HG03457 (cell line): ENCODE measurements at regions not wholly inside any gene's neighbourhood (a gene's known extent, or its start where the extent isn't known, plus 50 kb on each side); places are given as distances from the start of the nearest gene placed in this dataset.

Experiments
- ATAC-seq: cut with Tn5 transposase; IDR thresholded peaks from one replicate; pipeline ENCODE4 v1.9.1; 2021; ENCODE audit warnings: moderate number of reproducible peaks; ENCODE audit not compliant: unreplicated experiment

DNA sequence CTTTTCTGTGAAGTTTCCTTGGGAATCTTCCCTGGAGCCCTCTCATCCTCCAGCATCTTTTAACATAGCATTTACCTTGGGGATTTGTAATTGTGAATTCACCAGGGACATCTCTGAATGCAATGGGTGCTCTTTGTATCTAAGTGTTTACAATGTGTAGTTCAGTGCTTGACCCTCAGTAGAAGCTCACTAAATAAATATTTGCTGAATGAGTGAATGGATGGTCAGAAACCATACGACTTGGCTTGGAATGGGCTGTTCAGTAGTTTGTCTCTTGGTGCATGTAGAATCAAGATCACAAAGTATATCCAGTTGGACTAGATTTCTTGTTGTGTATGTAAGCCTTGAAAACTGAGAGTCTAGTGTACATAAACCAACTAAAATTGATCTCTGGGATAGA is 81.8 kb upstream of the MEF2C start:
- ATAC-seq = no peak

DNA sequence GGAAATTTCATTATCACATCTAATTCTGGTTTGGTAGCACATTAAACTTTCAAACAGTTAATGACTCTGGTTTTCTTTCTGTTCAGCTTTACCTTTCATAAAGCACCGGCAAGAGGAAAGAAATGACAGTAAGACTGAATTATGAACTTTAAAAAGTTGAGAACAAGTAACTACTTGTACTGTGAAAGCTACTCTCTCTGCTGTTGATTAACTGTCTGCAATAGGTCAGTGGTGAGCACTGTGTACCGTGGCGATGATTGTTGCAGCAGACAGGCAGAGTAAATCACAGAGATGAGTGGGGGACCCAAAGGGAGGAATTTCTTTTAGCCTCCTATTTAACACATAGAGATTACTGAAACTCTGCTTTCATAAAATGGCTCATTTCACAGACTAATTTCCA is 74.0 kb upstream of the MEF2C start:
- ATAC-seq = no peak

DNA sequence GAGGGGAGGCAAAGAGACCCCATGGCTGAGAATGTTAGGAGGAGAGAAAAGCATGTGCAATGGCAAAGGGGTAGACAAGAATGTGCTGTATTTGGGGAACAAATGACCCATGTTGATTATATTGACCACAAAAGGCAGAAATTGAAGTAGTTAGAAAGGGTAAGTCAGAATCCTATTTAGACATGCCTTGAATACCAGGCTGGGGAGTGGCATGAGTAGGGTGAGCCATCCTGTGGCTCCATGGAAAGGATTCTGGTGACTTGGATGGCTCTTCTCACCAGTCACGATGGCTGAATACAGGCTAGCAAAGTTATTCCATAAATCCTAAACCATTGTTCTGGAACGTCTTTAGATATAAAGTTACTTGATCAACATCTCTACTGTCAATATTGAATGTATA is 73.4 kb upstream of the MEF2C start:
- no peak for ATAC-seq

DNA sequence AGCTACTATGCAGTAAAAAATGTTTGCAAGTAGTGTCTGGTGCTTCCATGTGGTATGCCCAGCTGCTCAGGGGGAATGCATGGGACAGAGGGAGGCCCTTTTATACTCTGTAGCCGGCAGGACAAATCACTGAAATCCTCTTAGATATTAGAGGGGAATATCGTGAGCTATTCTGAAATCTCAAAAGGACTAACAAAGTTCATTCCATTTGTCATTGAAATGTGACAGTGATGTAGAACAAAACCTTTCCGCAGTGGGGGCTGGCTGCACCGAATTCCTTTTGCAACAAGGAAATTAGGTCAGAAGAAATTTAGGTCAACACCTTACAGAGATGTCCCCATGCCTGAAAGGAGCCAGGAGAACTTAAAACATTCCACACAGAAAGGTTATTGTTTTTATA is 72.4 kb upstream of the MEF2C start:
- ATAC-seq = no peak

DNA sequence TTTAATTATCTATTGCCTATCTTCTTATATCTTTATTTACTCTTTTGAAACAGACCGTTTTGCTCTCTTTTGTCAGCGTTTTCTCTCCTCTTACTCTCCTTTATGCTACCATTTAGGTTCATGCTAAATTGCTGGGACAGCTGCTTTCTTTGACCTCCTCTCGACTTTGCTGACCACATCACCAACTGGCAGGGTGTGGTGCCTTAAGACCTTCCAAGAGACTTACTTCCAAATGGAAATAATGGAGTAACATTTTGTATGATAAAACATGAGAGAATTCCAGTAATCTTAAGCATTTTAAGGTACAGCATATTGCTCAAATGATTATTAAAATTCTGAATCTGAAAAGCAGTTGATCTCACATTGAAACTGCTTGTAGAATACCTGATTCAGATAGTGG is 71.5 kb upstream of the MEF2C start:
- no peak for ATAC-seq

DNA sequence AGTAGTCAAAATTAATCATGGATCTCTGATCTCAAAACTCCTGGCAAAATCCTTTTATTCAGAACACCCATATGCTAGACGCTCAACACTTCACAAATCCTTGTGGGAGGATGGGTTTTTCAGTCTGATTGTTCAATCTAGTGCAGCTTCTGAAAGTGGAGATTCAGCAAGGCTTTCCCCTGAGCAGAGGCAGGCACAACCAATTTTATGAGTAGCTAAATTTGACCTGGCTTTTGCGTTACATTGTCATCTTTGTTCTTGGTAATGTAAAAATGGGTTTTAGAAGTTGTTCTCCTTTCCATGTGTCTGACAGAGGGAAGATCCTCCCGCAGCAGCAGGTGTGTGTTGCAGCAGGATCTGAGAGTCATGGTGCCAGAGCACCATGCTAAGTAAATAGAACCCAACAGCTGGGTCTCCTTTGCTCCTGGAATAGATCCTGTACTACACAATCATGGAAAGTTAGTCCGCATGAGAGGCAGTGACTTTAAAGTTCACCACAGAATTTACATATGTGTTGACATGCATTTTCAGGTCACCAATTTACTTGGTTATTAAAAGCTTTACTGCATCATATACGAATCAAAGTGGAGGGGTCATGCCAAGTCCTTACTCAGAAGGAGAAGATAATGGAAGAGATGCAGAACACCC is 70.1 kb upstream of the MEF2C start:
- no peak for ATAC-seq

DNA sequence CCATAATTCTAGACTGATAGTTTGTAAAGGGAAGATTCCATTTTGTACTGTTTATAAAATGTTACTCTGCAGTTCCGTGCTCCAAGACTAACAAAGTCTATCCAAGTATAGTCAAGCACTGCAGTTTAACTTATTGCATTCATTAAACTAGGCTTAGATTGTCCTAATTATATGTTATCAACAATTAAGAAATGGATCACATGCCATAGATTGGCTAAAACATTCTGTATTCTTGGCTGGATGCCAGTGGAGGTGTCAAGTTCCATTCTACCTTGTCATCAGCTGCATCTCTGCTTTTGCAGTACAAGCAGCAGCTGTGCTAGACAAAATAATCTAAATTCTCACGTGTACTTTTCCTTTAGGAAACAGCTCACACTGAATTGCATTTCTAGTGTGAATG is 69.4 kb upstream of the MEF2C start:
- no peak for ATAC-seq

DNA sequence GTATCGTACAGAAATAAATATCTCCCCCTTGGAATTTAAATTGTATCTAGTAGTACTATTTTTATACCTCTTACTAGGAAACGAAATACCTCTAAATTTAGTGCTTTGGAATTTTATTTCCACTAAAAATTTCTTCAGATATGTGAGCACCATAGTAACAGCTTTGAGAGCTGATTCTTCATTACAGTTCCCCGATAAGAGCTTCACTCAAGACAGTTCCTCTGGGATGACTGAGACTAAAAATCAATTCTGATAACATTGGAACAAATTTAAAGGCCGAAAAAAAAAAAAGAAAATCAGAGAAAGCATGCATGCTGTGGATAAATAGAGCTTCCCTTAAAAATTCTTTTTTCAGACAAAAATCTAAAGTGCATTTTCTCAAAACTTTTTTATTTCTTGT is 68.5 kb upstream of the MEF2C start:
- no peak for ATAC-seq

DNA sequence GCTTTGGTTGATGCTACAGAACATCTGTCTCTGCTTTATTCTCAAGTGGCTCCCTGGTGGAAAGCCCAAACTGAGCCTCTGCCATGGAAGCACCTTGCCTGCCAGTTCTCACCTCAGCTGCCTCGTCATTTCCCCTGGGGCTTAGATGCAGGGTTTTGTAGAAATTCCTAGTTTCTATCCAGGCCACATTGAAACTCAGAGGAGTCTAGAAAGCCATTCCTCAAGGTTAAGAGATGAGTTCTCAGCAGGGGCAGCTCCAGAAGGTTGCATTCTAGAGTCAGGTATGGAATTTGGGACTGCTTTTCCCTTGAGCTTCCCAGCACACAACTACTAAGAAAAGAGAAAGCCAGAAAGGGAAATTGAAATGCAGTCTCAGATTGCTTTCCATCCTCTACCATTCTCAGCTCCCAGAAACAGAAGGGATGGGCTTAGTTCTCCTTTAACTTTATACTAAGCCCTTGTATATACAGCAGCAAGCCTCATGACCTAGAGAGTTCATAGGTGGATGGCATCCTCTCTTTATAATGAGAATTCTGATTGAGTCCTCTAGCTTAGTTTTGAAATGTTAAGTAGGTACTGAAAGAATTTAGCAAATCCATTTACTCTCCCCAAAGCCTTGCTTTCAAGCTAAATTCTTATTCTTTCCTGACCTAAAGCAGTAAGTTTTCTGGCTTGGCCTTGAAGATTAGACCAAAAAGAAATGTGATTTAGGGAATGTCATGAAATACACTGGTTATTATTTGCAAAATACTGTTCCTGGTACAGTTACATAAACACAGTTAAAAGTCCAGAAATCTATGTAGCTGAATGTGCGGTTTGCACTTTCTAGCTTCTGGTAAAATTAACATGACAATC is 66.0 kb upstream of the MEF2C start:
- ATAC-seq = no peak

DNA sequence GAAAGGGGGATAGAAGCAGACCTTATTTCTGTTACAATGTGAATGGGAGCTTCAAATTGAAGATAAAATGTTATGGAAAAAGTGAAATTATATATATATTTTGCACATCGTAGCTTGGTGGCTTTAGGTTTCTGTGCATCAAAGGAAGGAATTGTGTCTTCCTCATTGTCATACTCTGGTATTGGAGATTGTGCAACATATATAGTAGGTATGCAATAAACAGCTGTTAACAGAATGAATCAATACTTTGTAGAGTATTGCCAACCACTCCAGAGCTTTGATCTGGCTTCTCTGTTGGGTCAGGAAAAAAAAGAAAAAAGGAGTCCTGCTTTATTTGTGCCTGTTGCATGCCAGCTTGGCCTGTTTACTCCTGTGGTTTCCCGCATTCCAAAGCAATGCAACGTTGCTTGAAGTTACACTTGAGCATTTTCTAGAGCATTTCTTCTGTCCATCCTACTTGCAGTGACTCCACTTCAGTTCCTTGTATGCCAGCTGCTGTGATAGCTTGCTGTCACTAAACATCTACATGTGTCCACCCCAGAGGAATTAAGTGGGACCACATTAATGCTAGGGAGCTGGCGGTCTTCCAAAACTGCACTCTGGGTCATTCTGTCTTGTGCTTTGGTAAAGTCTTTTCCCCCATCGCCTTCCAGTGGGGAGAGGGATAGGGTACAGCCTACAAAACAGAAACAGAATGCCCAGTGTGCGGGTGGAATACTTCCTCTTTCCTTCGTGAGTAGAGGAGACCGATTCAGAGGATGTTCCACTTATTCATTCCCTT is 62.0 kb upstream of the MEF2C start:
- no peak for ATAC-seq

DNA sequence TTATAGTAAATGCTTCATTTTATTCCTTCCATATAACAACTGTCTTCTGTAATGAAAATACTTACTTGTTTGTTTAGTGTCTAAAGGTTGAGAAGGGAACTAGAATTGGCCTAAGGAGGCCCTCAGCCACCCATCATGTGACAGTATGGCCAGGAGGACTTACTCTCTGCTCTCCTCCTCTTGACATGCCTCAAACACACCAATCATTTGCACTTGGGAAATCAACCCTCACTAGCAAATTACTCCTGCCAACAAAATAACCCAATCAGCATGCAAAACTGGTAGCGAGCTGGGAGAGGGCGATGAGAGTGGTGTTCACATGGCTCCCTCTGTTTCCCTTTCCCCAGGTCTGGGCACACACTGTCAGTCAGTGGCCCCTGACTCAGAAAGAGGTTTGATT is 58.6 kb upstream of the MEF2C start:
- ATAC-seq = no peak

DNA sequence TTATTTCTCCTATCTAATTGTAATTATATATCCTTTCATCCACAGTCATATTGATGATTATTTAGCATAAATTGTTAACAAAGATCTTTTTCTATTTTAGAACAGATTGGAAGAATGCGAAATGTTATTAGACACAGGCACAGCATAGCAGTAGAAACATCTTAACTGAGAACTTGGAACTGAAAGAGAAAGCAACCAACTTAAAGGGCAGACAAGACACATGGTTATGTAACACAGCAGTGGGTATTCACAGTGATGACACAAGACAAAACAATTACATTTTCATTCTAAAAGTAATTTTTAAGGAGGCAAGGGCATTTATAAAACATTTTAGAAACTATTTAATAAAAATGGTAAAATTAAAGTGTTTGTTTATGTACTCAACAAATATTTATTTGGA is 57.7 kb upstream of the MEF2C start:
- ATAC-seq = no peak

DNA sequence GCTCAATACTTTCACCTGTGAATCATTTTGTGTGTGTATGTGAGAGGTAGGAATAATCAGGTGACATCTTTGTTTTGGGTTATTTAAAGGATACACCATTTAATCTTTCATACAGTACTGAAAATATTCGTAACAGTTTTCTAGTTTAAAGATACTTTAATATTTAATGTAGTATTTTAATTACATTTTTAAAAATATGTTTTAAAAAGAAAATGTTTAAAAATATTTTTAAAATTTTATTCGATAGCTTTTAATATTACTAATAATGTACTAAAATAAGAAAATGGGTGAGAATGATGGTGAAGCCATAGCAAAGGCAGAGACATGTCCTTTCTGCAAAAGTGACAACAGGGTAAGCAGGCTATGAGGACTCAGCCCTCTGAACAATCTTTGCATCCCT is 56.3 kb upstream of the MEF2C start:
- ATAC-seq = no peak

DNA sequence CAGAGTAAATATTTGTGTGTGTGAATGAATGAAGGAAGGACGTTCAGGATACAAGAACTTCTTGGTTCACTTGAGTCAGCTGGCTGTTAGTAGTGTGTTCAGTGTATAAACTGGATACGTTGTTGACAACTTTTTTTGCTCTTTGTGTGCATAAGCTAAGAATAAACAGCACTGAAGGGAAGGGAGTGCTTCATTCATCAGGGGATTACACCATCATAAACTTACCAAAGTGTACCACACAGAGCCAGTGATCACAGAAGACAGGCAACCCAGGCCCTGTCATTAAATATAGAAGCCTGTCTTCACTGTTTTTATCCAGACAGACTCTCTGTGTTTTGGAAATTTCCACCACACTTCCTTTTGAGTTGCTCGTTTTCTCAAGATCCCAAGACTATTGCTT is 55.5 kb upstream of the MEF2C start:
- no peak for ATAC-seq

DNA sequence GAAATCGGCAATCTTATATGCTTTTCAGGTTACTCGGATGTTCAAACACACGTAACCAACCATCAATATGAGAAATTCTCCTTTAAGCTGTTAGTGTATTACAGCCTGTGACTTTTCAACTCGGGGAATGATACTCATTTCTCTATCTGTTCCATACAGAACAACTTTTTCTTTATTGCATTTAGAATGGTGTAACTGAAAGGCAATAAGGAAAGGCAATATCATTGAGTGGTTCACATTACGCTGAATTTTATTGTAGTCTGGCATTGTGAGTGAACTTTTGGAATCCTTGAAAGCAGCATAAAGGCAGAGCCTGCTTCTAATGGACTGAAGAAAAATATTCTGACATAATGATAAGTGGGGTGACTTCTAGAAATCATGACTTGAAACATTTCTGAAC is 54.4 kb upstream of the MEF2C start:
- no peak for ATAC-seq

DNA sequence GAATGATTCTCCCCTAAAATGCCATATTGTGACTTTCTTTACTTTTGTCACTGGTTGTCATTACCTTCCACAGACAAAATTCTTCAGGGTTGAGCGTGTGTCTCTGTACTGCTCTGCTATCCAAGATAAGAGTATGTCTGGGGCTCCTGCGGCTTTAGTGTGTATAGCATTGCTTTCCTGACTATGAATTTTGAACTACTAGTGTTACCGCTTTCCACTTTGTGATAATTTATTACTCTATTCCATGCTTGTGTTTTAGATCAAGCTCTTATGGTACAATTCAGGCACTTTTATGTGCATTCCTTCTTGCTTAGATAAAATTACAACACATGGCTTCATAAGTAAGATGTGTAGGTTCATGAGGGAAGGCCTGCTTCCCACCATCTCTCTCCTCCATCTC is 51.5 kb upstream of the MEF2C start:
- no peak for ATAC-seq
